HG02571 (cell line): ENCODE measurements at regions not wholly inside any gene's neighbourhood (a gene's known extent, or its start where the extent isn't known, plus 50 kb on each side); places are given as distances from the start of the nearest gene placed in this dataset.

Experiments
- ATAC-seq: cut with Tn5 transposase; IDR thresholded peaks from one replicate; pipeline ENCODE4 v1.9.1; 2021; ENCODE audit warnings: mild to moderate bottlenecking, moderate library complexity; ENCODE audit not compliant: unreplicated experiment

- ATAC-seq, result no peak
Observed at GRCh38 chr2:150627526-150627925, 140.1 kb upstream of the RND3 start.

DNA sequence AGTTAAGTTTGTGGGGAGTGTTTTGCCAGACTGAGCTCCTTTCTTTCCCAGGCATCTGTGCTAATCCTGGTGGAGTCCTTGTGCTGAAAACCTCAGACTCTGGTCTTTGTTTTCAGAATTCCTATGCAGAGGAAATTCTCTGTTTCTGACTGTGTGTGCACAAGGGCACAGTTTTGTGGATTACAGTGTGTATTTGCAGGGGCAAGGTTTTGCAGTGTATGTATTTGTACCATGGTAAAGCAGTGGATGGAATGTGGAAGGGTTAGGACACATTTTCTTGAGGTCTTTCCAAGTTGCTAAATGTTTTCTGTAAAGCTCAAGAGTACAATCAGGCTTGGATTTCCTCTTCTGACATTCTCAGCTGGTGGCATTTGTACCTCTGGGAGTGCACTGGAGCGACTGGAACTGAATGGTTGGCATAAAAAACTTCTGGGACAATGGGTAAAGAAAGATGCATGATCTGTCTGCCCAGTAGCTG lies 139.5 kb upstream of the RND3 start:
- no peak for ATAC-seq

DNA sequence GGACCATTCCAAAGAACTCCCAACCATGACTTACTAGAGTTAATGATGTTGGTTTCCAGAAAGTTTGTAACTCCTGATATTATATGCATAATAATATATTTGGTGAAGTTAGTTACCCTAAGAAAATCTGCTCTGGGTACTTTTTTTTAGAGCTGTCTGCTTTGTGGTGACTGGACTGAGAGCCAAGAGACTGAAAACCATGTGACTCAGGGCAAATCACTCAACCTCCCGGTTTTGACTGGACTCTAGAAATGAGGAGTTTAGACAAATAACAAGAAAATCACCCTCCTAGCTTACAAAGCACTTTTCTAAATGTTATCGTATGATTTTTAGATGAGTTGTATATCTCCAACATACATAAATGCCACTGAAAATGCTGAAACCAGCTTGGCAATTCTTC lies 138.3 kb upstream of the RND3 start:
- no peak for ATAC-seq

DNA sequence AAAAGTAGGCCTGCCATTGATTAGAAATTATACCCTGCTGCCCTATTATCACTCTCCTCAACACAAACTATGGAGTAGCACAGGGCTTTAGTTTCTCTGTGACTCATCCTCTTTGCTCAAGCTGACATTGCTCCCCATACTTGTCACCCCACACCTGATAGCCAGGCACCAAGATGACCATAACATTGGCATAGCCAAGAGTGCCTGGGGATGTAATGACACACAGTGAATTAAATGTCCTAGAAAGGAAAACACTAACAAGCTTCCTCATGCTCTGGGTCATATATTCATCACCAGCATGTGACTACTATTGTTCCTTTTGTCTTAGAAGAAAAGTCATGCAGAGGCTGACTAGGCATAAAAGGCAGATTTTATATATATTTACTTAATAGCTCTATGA lies 137.8 kb upstream of the RND3 start:
- no peak for ATAC-seq

DNA sequence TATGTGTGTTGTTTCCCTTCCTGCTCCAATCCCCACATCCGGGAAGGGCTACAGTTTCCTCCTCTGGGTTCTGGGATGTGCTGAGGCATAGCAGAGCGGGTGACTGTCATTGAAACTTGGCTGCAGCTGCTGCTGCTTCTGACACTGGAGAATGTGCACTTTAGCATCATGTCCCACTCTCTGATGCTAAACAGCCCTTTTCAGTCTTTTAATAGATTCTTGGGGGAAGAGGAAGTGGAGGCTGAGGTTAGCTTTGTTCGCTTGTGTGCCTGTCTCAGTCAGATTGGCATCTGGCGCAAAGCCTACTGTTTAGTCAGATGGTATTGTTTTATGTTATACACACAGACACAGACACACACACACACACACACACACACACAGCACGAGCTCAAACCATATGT lies 136.5 kb upstream of the RND3 start:
- ATAC-seq, result no peak

- ATAC-seq, result no peak
Observed at GRCh38 chr2:150621526-150622213, 134.2 kb upstream of the RND3 start.

DNA sequence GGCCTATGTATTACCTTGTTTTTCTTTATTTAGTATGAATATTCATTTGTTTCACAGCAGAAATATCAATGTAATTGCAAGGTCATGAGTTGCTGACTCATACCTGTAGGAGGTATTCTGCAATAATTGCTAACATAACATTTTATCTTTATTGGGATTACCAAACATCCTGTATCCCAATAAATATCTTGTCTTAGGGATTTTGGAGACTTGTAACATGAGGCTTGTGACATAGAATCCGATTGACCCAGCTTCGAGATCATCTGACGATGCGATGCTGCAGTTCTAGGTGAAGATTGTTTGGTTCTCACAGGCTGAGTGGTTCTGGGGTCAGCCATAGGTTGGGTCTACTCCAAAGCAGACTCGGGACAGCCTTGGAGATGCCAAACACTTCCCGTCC lies 133.4 kb upstream of the RND3 start:
- no peak for ATAC-seq

- no peak for ATAC-seq
Observed at GRCh38 chr2:150620416-150620815, 132.9 kb upstream of the RND3 start.

DNA sequence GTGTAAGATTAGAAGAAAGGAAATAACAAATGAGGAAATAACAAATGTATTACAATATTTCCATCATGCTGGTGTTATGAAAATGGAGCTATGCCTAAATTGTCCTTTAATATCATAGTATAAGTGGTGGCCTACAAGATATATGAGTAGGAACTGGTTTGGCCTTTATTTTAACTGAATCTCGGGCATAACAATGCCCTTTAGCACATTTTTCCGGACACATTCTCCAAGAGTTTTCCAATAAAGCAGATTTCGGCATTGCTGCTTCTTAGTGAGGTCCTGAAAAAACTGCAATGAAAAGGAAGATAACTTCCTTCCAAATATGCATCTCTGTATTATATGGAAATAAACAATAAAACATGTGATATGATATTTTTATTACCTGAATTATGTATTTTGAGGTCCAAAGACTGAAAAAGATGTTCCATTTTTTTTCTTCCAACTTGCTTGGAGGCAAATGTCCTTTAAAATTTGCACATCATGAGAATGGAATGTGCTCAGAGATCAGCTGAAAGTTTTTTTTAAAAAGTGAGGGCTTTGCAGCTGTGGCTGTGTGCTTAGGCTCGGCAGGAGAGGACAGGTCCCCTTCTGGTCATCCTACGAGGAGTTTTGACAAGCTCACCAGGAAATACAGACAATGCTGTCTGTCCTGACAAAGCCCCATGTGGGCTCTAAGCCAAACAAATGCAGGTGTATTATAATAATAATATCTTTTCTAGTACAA lies 132.3 kb upstream of the RND3 start:
- no peak for ATAC-seq

DNA sequence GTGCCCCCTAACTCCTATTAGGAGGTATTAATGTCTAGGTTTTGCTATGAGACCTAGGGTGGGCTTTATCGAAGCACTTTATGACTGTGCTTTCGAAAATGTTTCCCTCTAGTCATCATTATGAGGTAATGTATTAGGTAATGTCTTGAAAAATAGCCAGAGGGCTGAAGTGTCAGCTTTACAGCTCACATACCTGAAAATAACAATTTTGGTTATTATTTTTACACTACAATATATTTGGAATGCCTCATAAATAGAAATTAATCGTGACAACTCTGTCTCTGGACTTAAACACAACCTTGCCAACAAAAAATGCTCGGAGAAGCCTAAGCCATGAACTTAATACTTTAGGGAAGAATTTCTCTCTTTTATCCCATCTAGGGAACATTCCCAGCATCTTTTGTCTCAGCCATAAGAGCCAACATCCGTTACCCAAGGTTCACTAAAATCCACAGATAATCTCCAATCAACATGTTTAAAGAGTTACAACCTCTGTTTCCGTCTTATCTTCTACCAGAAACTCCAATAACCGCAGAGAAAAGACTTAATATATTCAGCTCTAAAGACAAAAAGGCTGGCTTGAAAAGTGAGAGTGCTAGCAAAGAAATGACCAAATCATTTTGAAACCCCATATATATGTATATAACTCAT lies 130.9 kb upstream of the RND3 start:
- ATAC-seq, result no peak

DNA sequence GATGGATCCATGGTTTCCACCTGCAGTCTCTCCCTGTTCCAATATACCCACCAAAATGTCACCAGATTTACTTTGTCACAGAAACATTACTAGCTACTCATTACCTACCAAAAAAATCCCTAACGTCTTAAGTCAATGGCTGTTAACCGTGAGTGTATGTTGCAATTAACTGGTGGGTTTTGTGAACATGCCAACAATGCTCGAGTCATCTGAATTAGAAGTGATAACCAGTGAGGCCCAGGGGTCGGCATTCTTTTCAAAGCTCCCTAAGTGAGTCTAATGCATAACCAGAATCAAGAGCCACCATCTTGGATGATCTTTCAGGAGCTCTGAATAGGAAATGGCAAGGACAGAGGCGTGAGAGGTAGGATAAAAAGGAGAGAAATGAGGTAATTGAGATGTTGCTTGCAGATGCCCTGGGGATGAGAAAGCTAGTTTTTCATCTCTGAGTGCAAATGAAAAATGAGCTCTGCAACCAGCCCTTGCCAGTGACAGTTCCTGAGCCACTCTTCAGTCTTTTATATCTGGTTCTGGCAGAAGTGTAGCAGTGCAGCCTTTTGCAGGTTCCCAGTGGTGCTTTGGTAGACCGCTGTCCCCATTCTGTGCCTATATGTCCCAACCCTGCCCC lies 130.0 kb upstream of the RND3 start:
- no peak for ATAC-seq

DNA sequence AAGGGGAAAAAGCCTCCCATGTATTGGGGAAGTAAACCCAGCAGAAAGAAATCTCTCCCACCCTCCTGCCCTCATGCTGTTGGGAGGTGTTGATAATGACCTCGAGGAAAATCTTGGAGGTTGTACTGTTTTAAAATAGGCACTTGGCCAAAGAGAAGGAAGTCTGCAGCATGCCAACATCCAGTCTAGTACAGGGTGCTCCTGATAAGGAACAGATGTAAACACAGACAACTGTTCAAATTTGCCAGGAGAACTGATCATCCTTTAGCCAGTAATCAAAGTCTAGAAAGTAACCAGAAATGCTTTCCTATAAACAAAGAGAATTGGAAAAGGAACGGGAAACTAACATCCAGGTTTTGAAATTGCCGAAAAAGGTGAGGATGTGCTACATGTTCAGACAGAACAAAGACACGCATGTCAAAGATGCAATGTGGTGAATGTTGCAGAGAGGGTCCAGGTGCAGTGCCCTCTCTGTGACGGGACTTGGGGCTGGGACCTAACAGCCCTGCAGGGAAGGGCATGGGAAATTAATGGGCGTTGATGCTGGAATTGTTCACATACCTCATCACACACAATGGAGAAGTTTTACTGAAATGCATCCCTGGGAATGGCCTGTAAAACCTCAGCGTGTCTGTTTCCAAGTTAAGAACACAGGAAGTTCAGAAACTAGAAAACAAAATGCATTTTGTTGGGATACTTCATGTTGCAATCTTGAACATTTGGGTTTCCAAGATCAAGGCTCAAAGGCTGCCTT lies 125.7 kb upstream of the RND3 start:
- ATAC-seq, result no peak

- peak; percentile 59 for ATAC-seq
Observed at GRCh38 chr2:150610670-150611279, 123.3 kb upstream of the RND3 start.

GRCh38 chr2:150609831-150610582 lies 122.5 kb upstream of the RND3 start:
- no peak for ATAC-seq

DNA sequence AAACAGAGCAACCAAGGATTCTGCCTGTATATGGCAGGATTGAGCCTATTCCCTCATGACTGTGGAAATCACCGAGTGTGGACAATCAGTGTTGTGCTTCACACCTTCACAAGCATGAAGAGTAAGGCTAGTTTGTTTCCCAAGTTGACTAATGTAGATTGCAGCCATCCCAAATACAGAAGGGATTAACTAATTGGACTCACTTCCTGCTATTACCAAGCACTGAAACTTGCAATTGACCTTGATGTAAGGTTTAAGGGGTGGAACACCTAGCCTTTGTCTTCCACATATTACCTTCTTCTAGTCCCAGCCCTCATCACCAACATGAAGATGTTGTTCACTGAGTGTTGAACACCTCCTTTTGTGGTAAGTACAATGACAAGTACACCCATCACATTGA lies 120.9 kb upstream of the RND3 start:
- no peak for ATAC-seq

- ATAC-seq, result no peak
Observed at GRCh38 chr2:150607390-150607811, 119.9 kb upstream of the RND3 start.

GRCh38 chr2:150606380-150607060 lies 119.1 kb upstream of the RND3 start:
- no peak for ATAC-seq

DNA sequence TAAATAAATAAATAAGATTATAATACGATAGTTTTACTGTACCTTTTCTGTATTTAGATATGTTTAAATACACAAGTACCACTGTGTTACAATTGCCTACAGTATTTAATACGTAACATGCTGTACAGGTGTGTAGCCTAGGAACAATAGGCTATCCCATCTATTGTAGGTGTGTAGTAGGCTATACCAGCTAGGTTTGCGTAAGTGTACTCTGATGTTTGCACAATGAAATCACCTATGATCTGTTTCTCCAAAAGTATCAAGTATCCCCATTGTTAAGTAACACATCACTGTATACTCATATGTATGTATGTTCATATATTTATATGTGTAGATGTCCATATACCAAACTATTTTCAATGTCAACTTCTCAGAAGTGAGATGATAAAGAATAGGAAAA lies 118.2 kb upstream of the RND3 start:
- no peak for ATAC-seq
